ENCODE measurements at regions not wholly inside any gene's neighbourhood (a gene's known extent, or its start where the extent isn't known, plus 50 kb on each side); places are given as distances from the start of the nearest gene placed in this dataset.

DNA sequence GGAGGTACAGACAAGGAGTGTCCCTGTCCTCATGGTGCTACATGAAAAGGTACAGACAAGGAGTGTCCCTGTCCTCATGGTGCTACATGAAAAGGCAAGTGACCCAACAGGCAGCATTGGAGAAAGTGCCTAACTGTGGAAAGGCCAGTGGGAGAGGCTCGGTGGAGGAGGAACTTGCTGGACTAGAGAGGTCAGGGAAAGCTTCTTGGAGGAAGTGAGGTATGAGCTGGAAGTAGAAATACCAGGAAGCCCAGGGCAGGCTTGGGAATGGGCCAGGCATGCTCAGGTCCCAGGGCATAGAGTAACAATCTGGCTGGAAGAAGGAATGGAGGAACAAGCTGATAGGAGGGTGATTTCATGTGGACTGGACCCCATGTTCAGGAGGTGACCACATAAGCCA, 59.8 kb upstream of the FNDC1 start:
- H3K9me3 ChIP-seq, result no peaks in the 10 kb centered on the region
- H3K4me3 ChIP-seq, result no peak overlapping the region
- H3K36me3 ChIP-seq, result no peaks in the 10 kb centered on the region
- H3K27ac ChIP-seq, result no peak overlapping the region
- H3K4me1 ChIP-seq, result peaks cover 0 to 56% (median 10%) of the 10 kb centered on the region in 9 donors
- DNase-seq (no peak), ATAC-seq (no peak)
- TF ChIP-seq, protein P1, sequence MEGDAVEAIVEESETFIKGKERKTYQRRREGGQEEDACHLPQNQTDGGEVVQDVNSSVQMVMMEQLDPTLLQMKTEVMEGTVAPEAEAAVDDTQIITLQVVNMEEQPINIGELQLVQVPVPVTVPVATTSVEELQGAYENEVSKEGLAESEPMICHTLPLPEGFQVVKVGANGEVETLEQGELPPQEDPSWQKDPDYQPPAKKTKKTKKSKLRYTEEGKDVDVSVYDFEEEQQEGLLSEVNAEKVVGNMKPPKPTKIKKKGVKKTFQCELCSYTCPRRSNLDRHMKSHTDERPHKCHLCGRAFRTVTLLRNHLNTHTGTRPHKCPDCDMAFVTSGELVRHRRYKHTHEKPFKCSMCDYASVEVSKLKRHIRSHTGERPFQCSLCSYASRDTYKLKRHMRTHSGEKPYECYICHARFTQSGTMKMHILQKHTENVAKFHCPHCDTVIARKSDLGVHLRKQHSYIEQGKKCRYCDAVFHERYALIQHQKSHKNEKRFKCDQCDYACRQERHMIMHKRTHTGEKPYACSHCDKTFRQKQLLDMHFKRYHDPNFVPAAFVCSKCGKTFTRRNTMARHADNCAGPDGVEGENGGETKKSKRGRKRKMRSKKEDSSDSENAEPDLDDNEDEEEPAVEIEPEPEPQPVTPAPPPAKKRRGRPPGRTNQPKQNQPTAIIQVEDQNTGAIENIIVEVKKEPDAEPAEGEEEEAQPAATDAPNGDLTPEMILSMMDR (IDR thresholded peaks at IDR 0.05), result no peak
- H3K27me3 ChIP-seq, result peaks cover 0 to 2% (median 0%) of the 10 kb centered on the region in 7 donors
- intact Hi-C loops (cut with DNase I), result loop anchor here in 8 of 10 donors (5.0 to 10.0 kb wide), 6 partner anchors 65 to 895 kb away; partner anchors contain the start of genes TAGAP (in 4 of the 8) and RSPH3 (in 1 of the 8)
- 37 to 70% methylated on average over 1 of the region's 1 CpG for WGBS, 2 donors

DNA sequence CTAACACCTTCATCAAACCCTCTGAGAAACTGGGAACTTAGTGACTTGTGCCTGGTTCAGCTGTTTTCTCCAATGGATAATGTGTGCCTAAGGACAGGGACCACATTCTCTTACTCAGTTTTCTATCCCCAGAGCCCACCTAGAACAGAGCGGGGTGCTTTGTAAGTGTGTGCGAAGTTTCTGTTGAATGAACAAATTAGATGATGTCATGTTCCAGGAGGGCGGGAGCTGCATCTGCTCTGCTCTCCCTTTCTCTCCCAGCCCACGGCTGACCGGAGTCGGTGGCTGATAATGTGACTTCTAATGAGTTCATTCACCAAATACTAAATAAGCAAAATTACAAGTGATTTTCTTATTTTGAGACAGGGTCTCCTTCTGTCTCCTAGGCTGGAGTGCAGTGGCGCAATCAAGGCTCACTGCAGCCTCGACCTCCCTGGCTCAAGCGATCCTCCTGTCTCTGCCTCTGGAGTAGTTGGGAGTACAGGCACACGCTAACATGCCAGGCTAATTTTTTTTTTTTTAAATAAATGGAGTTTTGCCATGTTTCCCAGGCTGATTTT, 60.7 kb upstream of the FNDC1 start:
- TF ChIP-seq, protein P1 (IDR thresholded peaks at IDR 0.05), result no peak
- 79 to 80% methylated on average over 10 of the region's 10 CpGs for WGBS, 2 donors
- peaks cover 0 to 54% (median 10%) of the 10 kb centered on the region in 9 donors for H3K4me1 ChIP-seq
- peak overlapping the region in 1 of 10 donors; percentile 56 for H3K27ac ChIP-seq
- intact Hi-C loops (cut with DNase I), result loop anchor here in 8 of 10 donors (5.0 to 10.0 kb wide), 6 partner anchors 64 to 894 kb away; partner anchors contain the start of genes TAGAP (in 4 of the 8) and RSPH3 (in 1 of the 8)
- H3K4me3 ChIP-seq, result no peak overlapping the region
- no peaks in the 10 kb centered on the region for H3K9me3 ChIP-seq
- H3K36me3 ChIP-seq, result no peaks in the 10 kb centered on the region
- DNase-seq, result no peak
- H3K27me3 ChIP-seq, result peaks cover 0 to 10% (median 0%) of the 10 kb centered on the region in 7 donors
- ATAC-seq, result no peak

DNA sequence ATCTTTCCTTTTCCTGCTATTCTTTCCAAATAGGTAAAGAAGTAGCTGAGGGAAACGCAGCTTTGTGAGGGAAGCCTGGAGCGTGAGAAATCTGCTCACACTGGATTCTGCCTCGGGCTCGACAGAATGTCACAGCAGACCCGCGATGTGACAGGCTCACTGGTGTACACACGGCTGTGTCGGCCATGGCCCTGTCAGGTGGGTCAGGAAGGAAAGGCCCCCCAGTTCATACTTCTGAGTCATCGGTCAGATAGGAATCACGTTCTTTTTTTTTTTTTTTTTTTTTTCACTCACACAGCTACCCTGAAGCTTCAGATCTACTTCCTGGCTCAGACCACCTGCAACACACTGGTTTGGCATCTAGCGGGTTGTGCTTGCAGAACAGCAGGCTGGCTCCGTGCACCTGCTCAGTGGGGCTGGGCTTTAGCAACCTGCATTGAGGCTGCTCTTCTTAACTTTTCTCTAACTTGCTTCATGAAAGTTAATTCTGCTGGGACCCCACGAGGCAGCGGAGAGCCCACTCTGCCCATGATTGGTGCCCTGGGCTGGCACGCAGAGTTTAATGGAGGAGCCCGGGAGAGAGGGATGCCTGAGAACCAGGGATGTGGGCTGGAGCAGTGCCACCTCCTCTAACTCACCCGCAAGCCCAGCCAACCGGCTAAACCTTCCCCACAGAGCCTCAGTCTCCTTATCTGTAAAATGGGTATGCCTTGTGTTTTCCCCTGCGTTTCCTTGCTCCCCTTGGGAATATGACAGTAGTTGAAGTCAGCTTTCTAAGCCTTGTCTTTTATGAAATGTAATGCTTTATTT, 61.5 kb upstream of the FNDC1 start:
- Histone ChIP-seq H3K4me1 (peaks cover 0 to 53% (median 10%) of the 10 kb centered on the region in 9 donors), H3K27me3 (peaks cover 0 to 13% (median 0%) of the 10 kb centered on the region in 7 donors), H3K9me3 (no peaks in the 10 kb centered on the region), H3K36me3 (no peaks in the 10 kb centered on the region), H3K4me3 (peak overlapping the region in 2 of 10 donors; percentile 17 to 22), H3K27ac (peak overlapping the region in 1 of 10 donors; percentile 56)
- intact Hi-C loops (cut with DNase I), result loop anchor here in 8 of 10 donors (2.0 to 10.0 kb wide), 7 partner anchors 63 to 893 kb away; partner anchors contain the start of genes TAGAP (in 4 of the 8) and RSPH3 (in 1 of the 8)
- no peak for ATAC-seq
- WGBS, 2 donors, result 64 to 74% methylated on average over 19 of the region's 19 CpGs
- TF ChIP-seq, protein P1 (IDR thresholded peaks at IDR 0.05), result no peak
- DNase-seq, result no peak

DNA sequence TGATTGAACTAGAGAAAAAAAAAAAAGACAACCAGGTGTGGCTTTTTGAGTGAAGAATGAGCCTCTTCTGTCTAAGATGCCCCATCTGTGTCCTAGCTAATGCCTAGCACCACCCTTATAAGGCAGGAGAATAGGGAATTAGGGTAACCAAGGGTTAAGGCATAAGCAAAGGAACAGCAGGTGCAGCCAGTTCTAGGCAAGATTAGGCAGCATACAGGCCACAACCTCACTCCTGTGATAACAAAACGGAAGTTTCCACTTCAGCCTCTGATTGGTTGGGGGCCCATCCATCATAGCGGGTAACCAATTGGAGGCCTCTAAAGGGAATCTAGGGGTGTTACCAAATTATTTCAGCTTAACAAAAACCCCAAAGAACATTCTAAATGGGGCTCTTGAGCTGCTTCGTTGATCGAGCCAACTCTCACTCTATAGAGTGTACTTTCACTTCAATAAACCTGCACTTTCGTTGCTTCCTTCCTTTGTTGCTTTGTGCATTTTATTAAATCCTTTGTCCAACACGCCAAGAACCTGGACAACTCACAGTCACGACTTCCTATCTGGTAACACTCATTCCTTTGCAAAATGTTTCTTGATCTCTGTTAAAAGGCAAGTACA, 61.9 kb upstream of the TAGAP start:
- H3K36me3 ChIP-seq, result no peaks in the 10 kb centered on the region
- intact Hi-C loops (cut with DNase I), result loop anchor here in 8 of 10 donors (2.0 to 10.0 kb wide), 7 partner anchors 62 to 892 kb away; partner anchors contain the start of genes TAGAP (in 4 of the 8) and RSPH3 (in 1 of the 8)
- H3K27me3 ChIP-seq, result peaks cover 0 to 13% (median 0%) of the 10 kb centered on the region in 7 donors
- TF ChIP-seq, protein P1 (IDR thresholded peaks at IDR 0.05), result no peak
- ATAC-seq, result peak; percentile 62 to 78 (median 72)
- H3K27ac ChIP-seq, result peak overlapping the region in 1 of 10 donors; percentile 56
- peak; percentile 49 to 76 for DNase-seq
- WGBS, 2 donors, result 25 to 45% methylated on average over 7 of the region's 7 CpGs
- peaks cover 0 to 53% (median 10%) of the 10 kb centered on the region in 9 donors for H3K4me1 ChIP-seq
- peak overlapping the region in 6 of 10 donors; percentile 10 to 22 (median 18) for H3K4me3 ChIP-seq
- no peaks in the 10 kb centered on the region for H3K9me3 ChIP-seq
